PC-9 (cell line): ENCODE measurements at regions not wholly inside any gene's neighbourhood (a gene's known extent, or its start where the extent isn't known, plus 50 kb on each side); places are given as distances from the start of the nearest gene placed in this dataset.

Source experiments
- BruUV-seq: library from RNA; stranded (reverse); fragments of 400-500 nt; replicated peaks from 2 replicates; lab custom pipeline; 2021; lab: Mats Ljungman, UMichigan
- CTCF ChIA-PET: fragments of 300-600 bp; sonication (Branson Sonifier 250); formaldehyde crosslinking; loops from one replicate; lab custom pipeline; 2022; ENCODE audit warnings: antibody characterized with exemption; lab: Charles Lee
- POLR2A ChIA-PET: fragments of 300-600 bp; sonication (Branson Sonifier 250); formaldehyde crosslinking; loops from one replicate; lab custom pipeline; 2022; ENCODE audit warnings: antibody characterized with exemption; ENCODE audit not compliant: unreplicated experiment; lab: Charles Lee
- DNase-seq, 2 experiments: peaks; one replicate each; pipeline versions ENCODE4 v3.0.0 to v3.0.0-alpha.2; 2015 to 2022; ENCODE audit warnings: mixed read lengths in 1 of 2
- H2AFZ ChIP-seq: fragments of 200-600 bp; sonication (generic); 2 replicates; pipeline ENCODE4 v1.8.1; 2017; ENCODE audit warnings: antibody characterized with exemption
- H3F3A ChIP-seq: fragments of 200-600 bp; sonication (generic); 2 replicates; pipeline ENCODE4 v1.8.1; 2017; ENCODE audit warnings: antibody characterized with exemption, mild to moderate bottlenecking, low read depth; ENCODE audit not compliant: insufficient read depth
- H3K27ac ChIP-seq: fragments of 200-600 bp; sonication (generic); 2 replicates; pipeline ENCODE4 v1.6.1; 2016; ENCODE audit warnings: mixed run types
- H3K27me3 ChIP-seq: fragments of 200-600 bp; sonication (generic); 2 replicates; pipeline ENCODE4 v1.6.1; 2016; ENCODE audit warnings: low read depth, mixed run types; ENCODE audit not compliant: insufficient read depth
- H3K36me3 ChIP-seq: fragments of 200-600 bp; sonication (generic); 2 replicates; pipeline ENCODE4 v1.6.1; 2016; ENCODE audit warnings: low read depth, mixed run types
- H3K4me1 ChIP-seq: fragments of 200-600 bp; sonication (generic); replicated peaks from 2 replicates; pipeline ENCODE4 v1.6.1; 2016; ENCODE audit warnings: mixed run types; ENCODE audit not compliant: insufficient read depth
- H3K4me2 ChIP-seq: fragments of 200-600 bp; sonication (generic); 2 replicates; pipeline ENCODE4 v1.6.1; 2017; ENCODE audit warnings: mixed run types
- H3K4me3 ChIP-seq: fragments of 200-600 bp; sonication (generic); 2 replicates; pipeline ENCODE4 v1.6.1; 2016; ENCODE audit warnings: mixed run types
- H3K79me2 ChIP-seq: fragments of 200-600 bp; sonication (generic); 2 replicates; pipeline ENCODE4 v1.6.1; 2017; ENCODE audit warnings: low read depth, mixed run types
- H3K9me2 ChIP-seq: fragments of 200-600 bp; sonication (generic); 2 replicates; pipeline ENCODE4 v1.8.1; 2017; ENCODE audit warnings: mild to moderate bottlenecking; ENCODE audit not compliant: insufficient read depth
- H3K9me3 ChIP-seq: fragments of 200-600 bp; sonication (generic); 2 replicates; pipeline ENCODE4 v1.8.1; 2016; ENCODE audit warnings: low read depth; ENCODE audit not compliant: insufficient read depth
- H4K20me1 ChIP-seq: fragments of 200-600 bp; sonication (generic); 2 replicates; pipeline ENCODE4 v1.8.1; 2017; ENCODE audit not compliant: insufficient read depth
- CTCF ChIP-seq: fragments of 200-600 bp; sonication (generic); conservative IDR thresholded peaks from 2 replicates; pipeline ENCODE4 v1.6.1; 2017; ENCODE audit warnings: mixed run types, antibody characterized with exemption, mild to moderate bottlenecking, moderate library complexity
- EZH2 ChIP-seq: fragments of 200-600 bp; sonication (generic); IDR thresholded peaks from 2 replicates; pipeline ENCODE4 v1.8.0; 2017; ENCODE audit warnings: antibody characterized with exemption, low read depth
- intact Hi-C: fragments of 100-400 bp; cut with micrococcal nuclease; formaldehyde crosslinking; loops from one replicate; pipeline ENCODE4 v1.10.0; 2022; ENCODE audit not compliant: unreplicated experiment

DNA sequence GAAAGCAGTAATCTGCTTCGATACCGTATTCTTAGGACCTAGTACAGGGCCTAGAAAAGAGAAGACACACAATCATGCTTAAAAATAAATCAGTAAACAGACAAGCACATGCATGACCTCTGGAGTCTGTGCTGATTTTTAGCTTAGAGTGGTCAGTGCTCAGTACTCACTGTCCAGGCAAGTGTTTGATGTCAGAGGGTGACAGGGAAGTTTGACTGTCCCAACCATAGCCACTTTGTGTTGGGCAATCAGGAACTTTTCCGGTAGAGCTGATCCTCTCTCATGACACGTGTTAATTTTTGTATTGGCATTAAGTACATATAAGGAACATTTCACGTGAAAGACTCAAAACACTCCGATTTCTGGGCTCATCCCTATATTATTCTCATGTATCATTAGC lies 464.7 kb upstream of the KLF4 start:
- H3K27me3 ChIP-seq: no peaks in the 10 kb centered on the region
- H3K27ac ChIP-seq: no peak overlapping the region
- no peaks in the 10 kb centered on the region; the same call in 1 of the 2 replicates for H3K9me3 ChIP-seq
- no peaks in the 10 kb centered on the region for H4K20me1 ChIP-seq
- intact Hi-C loops: no loop called here
- H3K9me2 ChIP-seq: no peaks in the 10 kb centered on the region
- no peak overlapping the region for H3K4me3 ChIP-seq
- no peak for DNase-seq
- no peak overlapping the region for H2AFZ ChIP-seq
- no peaks in the 10 kb centered on the region for H3K79me2 ChIP-seq
- no peaks in the 10 kb centered on the region for H3K4me1 ChIP-seq
- ChIA-PET POLR2A (no interaction called here), CTCF (no interaction called here)
- no peaks in the 10 kb centered on the region for H3F3A ChIP-seq
- no peaks in the 10 kb centered on the region for H3K36me3 ChIP-seq
- no TSS peak for BruUV-seq
- no peak overlapping the region for H3K4me2 ChIP-seq
- TF ChIP-seq CTCF (no peak), EZH2 (no peak)

GRCh38 chr9:107953556-107954125 lies 464.1 kb upstream of the KLF4 start:
- no peak overlapping the region for H3K4me3 ChIP-seq
- H3F3A ChIP-seq: no peaks in the 10 kb centered on the region
- intact Hi-C loops: no loop called here
- no peak for DNase-seq
- no peaks in the 10 kb centered on the region for H3K9me2 ChIP-seq
- no peak overlapping the region for H3K4me2 ChIP-seq
- H3K9me3 ChIP-seq: no peaks in the 10 kb centered on the region; the same call in 1 of the 2 replicates
- H3K27ac ChIP-seq: no peak overlapping the region
- no peaks in the 10 kb centered on the region for H3K4me1 ChIP-seq
- no peaks in the 10 kb centered on the region for H3K36me3 ChIP-seq
- BruUV-seq: no TSS peak
- no peaks in the 10 kb centered on the region for H3K27me3 ChIP-seq
- no peak for TF ChIP-seq EZH2
- no peak for TF ChIP-seq CTCF
- no peaks in the 10 kb centered on the region for H3K79me2 ChIP-seq
- H4K20me1 ChIP-seq: no peaks in the 10 kb centered on the region
- POLR2A ChIA-PET: no interaction called here
- no peak overlapping the region for H2AFZ ChIP-seq
- CTCF ChIA-PET: no interaction called here

DNA sequence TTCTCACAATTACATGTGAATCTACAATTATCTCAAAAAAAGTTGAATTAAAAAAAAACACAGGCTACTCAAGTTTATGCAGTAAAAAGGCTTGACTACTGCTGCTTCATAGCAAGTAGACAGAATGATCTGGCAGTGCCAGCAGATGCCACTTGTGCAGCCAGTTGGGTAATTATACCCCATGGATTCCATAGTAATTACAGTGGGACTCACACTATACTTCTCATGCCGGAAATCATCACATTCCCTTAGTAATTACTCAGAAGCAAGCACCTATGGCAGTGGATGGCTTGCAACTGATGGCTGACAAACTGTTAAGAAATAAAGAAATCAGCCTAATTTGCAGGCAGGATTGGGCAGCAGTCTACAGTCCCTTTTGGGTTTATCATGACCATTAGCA lies 463.2 kb upstream of the KLF4 start:
- peak in 1 of 2 experiments; percentile 65 for DNase-seq
- CTCF ChIA-PET: no interaction called here

More for the DNA sequence above, 463.2 kb upstream of the KLF4 start:
- Histone ChIP-seq H4K20me1 (no peaks in the 10 kb centered on the region), H3K36me3 (no peaks in the 10 kb centered on the region), H3K4me3 (no peak overlapping the region), H3K9me2 (no peaks in the 10 kb centered on the region), H3K27me3 (no peaks in the 10 kb centered on the region), H3K27ac (no peak overlapping the region), H2AFZ (no peak overlapping the region), H3K4me1 (no peaks in the 10 kb centered on the region), H3K9me3 (no peaks in the 10 kb centered on the region; the same call in 1 of the 2 replicates), H3K79me2 (no peaks in the 10 kb centered on the region), H3F3A (no peaks in the 10 kb centered on the region), H3K4me2 (no peak overlapping the region)
- TF ChIP-seq CTCF: no peak
- no peak for TF ChIP-seq EZH2
- POLR2A ChIA-PET: no interaction called here
- intact Hi-C loops: no loop called here
- BruUV-seq: no TSS peak
